GM21717 (cell line): ENCODE measurements at regions not wholly inside any gene's neighbourhood (a gene's known extent, or its start where the extent isn't known, plus 50 kb on each side); places are given as distances from the start of the nearest gene placed in this dataset.

ENCODE experiments used
- ATAC-seq: cut with Tn5 transposase; IDR thresholded peaks from one replicate; pipeline ENCODE4 v1.9.1; 2021; ENCODE audit warnings: mild to moderate bottlenecking, moderate library complexity; ENCODE audit not compliant: unreplicated experiment

DNA sequence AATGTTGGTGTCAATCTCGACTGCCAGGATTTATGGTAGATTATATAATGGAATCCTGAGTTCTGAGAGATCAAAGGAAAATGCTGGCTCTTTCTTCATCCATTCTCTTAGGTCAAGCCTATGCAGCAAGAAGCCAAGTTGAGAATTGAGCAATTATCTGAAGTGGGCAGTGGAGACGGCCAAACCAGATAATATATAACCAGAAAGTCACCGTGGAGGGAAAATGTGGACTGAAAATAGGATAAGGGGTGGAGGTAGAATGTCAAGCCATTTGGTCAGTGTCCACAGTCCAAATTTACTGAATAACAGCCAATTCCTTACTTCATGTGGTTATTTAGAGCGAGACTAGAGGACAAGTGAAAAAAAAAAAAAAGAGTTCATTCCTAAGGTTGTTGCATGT, 107.8 kb upstream of the ESR1 start:
- no peak for ATAC-seq

DNA sequence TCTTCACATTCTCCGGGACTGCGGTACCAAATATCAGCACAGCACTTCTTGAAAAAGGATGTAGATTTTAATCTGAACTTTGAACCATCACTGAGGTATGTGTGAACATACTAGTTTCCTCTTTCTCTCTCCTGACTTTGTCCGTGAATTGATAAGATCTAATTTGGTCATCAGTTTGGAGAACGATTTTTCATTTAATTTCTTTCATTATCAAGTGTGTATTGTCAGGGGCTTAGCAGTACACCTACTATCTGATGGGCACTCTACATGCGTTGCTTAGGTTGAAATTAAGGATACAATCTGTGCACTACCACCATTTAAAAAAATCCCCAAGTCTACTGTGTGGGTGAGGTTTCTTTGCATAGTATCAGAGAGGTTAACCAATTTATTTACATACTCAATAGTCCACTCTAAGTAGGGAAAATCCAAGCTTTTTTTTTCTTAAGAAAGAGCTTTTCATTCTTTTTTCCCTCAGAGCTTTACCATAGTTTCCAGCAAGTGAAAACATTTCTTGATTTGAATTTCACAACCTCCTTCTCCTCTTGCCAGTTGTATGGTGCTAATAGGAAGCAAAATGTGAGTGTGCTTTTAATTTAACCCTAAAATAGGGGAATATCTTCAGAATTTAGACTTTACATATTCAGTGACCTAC, 105.4 kb upstream of the ESR1 start:
- ATAC-seq, result peak; percentile 90

DNA sequence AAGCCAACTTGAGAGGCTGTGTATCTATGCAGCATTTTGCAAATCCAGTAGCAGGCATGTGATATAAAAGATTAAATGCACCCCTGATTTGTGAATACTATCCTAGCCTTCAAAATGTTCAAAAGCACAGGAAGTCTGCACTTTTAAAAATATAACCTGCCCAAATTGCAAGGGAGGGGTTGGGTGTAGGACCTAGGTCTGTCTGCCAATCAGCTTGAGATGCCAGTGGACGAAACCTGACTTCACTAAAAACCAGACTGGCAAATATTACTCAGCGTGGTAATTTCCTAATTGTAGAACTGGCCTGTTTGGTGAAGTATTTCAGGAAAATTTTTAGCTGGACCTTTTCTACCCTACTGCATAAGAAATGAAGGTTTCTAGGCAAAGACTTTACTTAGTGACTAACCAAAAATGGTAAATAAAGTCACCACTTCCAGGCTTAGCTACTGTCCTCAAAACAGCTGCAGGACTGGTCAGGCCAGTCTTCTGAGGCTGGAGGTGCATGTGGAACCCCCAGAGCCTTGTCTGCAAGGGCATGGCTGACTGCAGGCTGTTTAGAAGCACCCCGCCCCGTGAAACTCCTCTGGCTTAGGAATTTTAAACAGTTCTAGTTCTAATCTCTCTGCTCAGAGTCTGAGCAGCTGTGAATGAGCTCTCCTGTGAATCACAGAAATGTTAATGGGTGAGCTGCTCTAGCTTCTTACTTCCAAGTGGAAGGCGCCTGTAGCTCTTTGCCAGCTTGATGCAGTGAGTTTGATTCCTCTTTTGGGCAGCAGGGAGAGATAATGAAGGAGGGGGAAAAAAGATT, 104.4 kb upstream of the ESR1 start:
- peak; percentile 64 for ATAC-seq

- no peak for ATAC-seq
Measured at GRCh38 chr6:151704383-151704782, 103.1 kb upstream of the ESR1 start.

- ATAC-seq, result no peak
Measured at GRCh38 chr6:151705993-151706733, 101.3 kb upstream of the ESR1 start.

- ATAC-seq, result no peak
Measured at GRCh38 chr6:151709329-151709728, 98.2 kb upstream of the ESR1 start.

DNA sequence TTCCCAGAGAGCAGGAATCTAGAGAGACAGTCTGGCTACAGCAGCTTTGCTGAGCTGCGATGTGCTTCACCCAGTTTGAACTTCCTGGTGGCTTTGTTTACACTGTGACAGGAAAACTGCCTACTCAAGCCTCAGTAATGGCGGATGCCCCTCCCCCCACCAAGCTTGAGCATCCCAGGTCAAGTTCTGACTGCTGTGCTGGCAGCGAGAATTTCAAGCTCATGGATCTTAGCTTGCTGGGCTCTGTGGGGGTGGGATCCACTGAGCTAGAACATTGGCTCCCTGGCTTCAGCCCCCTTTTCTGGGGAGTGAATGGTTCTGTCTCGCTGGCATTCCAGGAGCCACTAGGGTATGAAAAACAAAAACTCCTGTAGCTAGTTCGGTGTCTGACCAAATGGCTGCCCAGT, 91.0 kb upstream of the ESR1 start:
- no peak for ATAC-seq

- no peak for ATAC-seq
Measured at GRCh38 chr6:151719070-151719469, 88.4 kb upstream of the ESR1 start.

DNA sequence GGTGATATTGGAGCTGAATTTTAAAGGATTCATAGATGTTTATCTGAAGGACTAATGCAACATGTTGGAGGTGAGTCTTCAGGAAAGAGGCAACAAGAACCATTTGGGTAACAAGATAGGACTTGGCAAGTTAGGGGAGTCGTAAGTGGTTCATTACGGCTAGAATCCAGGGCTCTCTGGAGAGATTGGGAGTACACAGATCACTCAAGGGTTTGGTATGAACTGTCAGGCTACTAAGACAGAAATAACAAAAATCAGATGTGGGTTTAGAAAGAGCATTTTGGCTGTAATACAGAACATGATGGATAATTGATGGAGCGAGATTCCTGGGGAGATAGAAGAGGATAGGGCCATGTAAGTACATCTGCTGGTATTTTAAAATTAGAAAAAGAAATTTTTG, 86.3 kb upstream of the ESR1 start:
- ATAC-seq, result no peak

GRCh38 chr6:151721671-151722070, 85.8 kb upstream of the ESR1 start:
- ATAC-seq, result no peak

DNA sequence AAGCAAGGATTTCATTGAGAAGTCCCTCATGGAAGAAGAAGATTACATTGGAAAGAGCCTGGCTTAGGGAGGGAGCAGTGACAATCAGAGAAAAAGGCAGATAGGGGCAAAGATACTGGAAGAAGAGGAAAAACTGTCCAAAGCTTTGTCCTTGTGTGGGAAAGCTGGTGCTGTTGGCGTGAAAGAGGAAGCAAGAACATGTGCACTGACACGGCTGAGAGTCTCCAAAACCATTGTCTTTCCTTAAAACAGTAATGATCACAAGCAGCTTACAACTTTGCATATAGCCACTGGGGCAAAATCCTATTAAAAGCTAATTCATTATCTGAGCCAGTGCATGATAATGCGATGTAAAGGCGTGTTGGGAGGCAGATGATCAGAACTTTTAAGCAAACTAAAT, 85.1 kb upstream of the ESR1 start:
- ATAC-seq, result no peak

DNA sequence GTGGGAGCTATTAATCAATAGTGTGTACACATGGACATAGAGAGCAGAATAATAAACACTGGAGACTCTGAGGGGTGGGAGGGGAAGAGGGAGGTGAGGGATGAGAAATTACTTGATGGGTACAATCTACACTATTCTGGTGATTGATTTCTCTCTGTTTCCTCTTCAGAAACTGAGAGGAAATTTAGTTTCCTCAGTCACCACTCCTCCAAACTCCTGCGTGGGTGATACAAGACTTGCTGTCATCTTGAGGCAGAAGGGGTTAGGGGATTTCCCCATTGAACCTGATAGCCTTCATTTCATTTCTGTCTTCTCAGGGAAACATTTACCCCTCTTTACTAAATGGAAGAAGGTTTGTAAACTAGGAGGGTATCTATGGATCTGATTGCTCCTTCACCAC, 84.3 kb upstream of the ESR1 start:
- ATAC-seq, result peak; percentile 87

GRCh38 chr6:151729829-151730495, 77.5 kb upstream of the ESR1 start:
- no peak for ATAC-seq

- no peak for ATAC-seq
Measured at GRCh38 chr6:151730496-151730870, 77.0 kb upstream of the ESR1 start.

DNA sequence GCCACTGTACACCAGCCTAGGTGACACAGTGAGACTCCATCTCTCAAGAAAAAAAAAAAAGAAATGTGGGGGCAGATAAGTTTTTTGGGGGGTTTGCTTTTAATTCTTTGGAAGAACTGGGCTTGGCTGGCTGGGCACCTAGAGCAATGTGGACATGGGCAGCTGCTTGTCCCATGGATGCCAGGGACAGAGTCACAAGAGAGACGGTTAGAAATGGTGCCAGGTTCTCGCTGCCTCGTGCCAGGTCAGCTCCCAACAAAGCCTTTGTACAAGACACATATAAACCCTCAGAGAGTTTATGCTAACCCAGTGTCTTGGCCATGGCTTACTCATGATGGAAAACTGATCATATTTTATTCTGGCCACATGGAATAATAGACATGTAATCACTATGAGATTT, 76.2 kb upstream of the ESR1 start:
- ATAC-seq, result no peak

GRCh38 chr6:151733680-151734320, 73.7 kb upstream of the ESR1 start:
- no peak for ATAC-seq

DNA sequence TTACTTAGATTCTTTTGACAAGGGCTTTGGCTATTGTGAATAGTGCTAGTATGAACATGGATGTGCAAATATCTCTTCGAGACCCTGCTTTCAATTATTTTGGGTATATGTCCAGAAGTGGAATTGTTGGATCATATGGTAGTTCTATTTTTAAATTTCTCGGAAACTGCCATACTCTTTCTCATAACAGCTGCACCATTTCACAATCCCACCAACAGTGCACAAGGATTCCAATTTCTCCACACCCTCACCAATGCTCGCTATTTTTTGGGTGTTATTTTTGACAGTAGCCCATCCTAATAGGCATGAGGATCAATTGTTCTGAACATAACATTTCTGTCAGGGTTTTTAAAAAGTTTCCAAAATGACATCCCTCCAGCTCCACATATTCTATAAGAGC, 69.2 kb upstream of the ESR1 start:
- ATAC-seq, result no peak

- ATAC-seq, result no peak
Measured at GRCh38 chr6:151738960-151739359, 68.5 kb upstream of the ESR1 start.

GRCh38 chr6:151740820-151741219, 66.7 kb upstream of the ESR1 start:
- no peak for ATAC-seq

GRCh38 chr6:151747896-151748295, 59.6 kb upstream of the ESR1 start:
- no peak for ATAC-seq

- ATAC-seq, result no peak
Measured at GRCh38 chr6:151749341-151749740, 58.1 kb upstream of the ESR1 start.
